HCT116 (cell line): ENCODE measurements at regions not wholly inside any gene's neighbourhood (a gene's known extent, or its start where the extent isn't known, plus 50 kb on each side); places are given as distances from the start of the nearest gene placed in this dataset.

Source experiments
- ATAC-seq: fragments of 200-7000 bp; cut with Tn5 transposase; 2 replicates; pipeline ENCODE4 v1.9.1; 2020; ENCODE audit warnings: mild to moderate bottlenecking, moderate library complexity
- BruUV-seq: library from RNA; stranded (reverse); fragments of 400-500 nt; replicated peaks from 2 replicates; lab custom pipeline; 2021; lab: Mats Ljungman, UMichigan
- CTCF ChIA-PET: fragments of 300-600 bp; sonication (Branson Sonifier 250); formaldehyde crosslinking; loops from one replicate; lab custom pipeline; 2021; ENCODE audit warnings: antibody characterized with exemption; lab: Charles Lee
- POLR2A ChIA-PET: fragments of 300-600, 350-600 bp; sonication (Branson Sonifier 250); formaldehyde crosslinking; loops from one replicate; lab custom pipeline; 2021; ENCODE audit warnings: antibody characterized with exemption; lab: Charles Lee
- RAD21 ChIA-PET, 2 experiments: fragments of 300-600 bp; sonication (Branson Sonifier 250); formaldehyde crosslinking; loops; one replicate each; lab custom pipeline; 2023; ENCODE audit warnings: low total read pairs in 2 of 2; ENCODE audit not compliant: uncharacterized antibody in 2 of 2, unreplicated experiment in 2 of 2, low non-redundant PET in 1 of 2; lab: Charles Lee
- DNase-seq: peaks from one replicate; pipeline ENCODE4 v3.0.0-alpha.2; 2010; ENCODE audit warnings: low read depth, low spot score
- H2AFZ ChIP-seq: fragments of 200-600 bp; shearing (Covaris generic), sonication (generic); 2 replicates; pipeline ENCODE4 v1.6.1; 2017; ENCODE audit warnings: low read depth, mixed run types, mixed read lengths, antibody characterized with exemption, low read length; ENCODE audit not compliant: poor library complexity, severe bottlenecking
- H3K27ac ChIP-seq: 2 replicates; pipeline ENCODE4 v1.5.1; 2012; ENCODE audit warnings: low read depth, low read length
- H3K27me3 ChIP-seq: fragments of 200-600 bp; sonication (generic); 2 replicates; pipeline ENCODE4 v1.6.1; 2016; ENCODE audit warnings: mixed run types, low read length, mixed read lengths; ENCODE audit not compliant: insufficient read depth
- H3K36me3 ChIP-seq, 2 experiments: fragments of 200-500 bp in 1 of 2; fragments of 200-600 bp in 1 of 2; sonication (Bioruptor generic) in 1 of 2; sonication (generic) in 1 of 2; 2 replicates each; pipeline versions ENCODE4 v1.5.1 to v1.6.1; 2014 to 2016; ENCODE audit warnings: low read length in 2 of 2, inconsistent platforms in 1 of 2, mixed read lengths in 1 of 2, mixed run types in 1 of 2; ENCODE audit not compliant: insufficient read depth in 2 of 2, control insufficient read depth in 1 of 2
- H3K4me1 ChIP-seq, 2 experiments: fragments of 200-600 bp in 1 of 2; sonication (generic) in 1 of 2; 2 replicates each; pipeline versions ENCODE4 v1.5.1 to v1.6.1; 2012 to 2017; ENCODE audit warnings: low read length in 2 of 2, inconsistent platforms in 1 of 2, mild to moderate bottlenecking in 1 of 2, mixed read lengths in 1 of 2, mixed run types in 1 of 2, moderate library complexity in 1 of 2; ENCODE audit not compliant: insufficient read depth in 2 of 2, control insufficient read depth in 1 of 2
- H3K4me2 ChIP-seq: fragments of 200-600 bp; sonication (generic); 2 replicates; pipeline ENCODE4 v1.6.1; 2017; ENCODE audit warnings: mixed run types, low read length, mixed read lengths
- H3K4me3 ChIP-seq, 2 experiments: fragments of 200-600 bp in 1 of 2; sonication (generic) in 1 of 2; replicated peaks in 1 of 2; 2 replicates each; pipeline ENCODE4 v1.5.1; 2011 to 2016; ENCODE audit warnings: low read length in 2 of 2, control low read depth in 1 of 2, low read depth in 1 of 2, mild to moderate bottlenecking in 1 of 2, mixed read lengths in 1 of 2, mixed run types in 1 of 2
- H3K79me2 ChIP-seq: fragments of 200-600 bp; sonication (generic); 2 replicates; pipeline ENCODE4 v1.6.1; 2017; ENCODE audit warnings: mild to moderate bottlenecking, mixed run types, low read length, moderate library complexity, mixed read lengths; ENCODE audit not compliant: insufficient read depth
- H3K9ac ChIP-seq: fragments of 200-600 bp; sonication (generic); 2 replicates; pipeline ENCODE4 v1.6.1; 2016; ENCODE audit warnings: low read length, mixed read lengths
- H3K9me2 ChIP-seq: fragments of 200-600 bp; sonication (generic), shearing (Covaris generic); 2 replicates; pipeline ENCODE4 v1.6.1; 2017; ENCODE audit warnings: mixed run types, mild to moderate bottlenecking, moderate library complexity; ENCODE audit not compliant: insufficient read depth
- H3K9me3 ChIP-seq, 2 experiments: fragments of 200-500 bp in 1 of 2; fragments of 200-600 bp in 1 of 2; sonication (Bioruptor generic) in 1 of 2; sonication (generic) in 1 of 2; 2 replicates each; pipeline ENCODE4 v1.6.1; 2014 to 2017; ENCODE audit warnings: low read length in 2 of 2, mixed read lengths in 2 of 2, inconsistent platforms in 1 of 2, low read depth in 1 of 2, mild to moderate bottlenecking in 1 of 2, mixed run types in 1 of 2, moderate library complexity in 1 of 2; ENCODE audit not compliant: control insufficient read depth in 1 of 2, insufficient read depth in 1 of 2
- H4K20me1 ChIP-seq: fragments of 200-600 bp; sonication (generic), shearing (Covaris generic); 2 replicates; pipeline ENCODE4 v1.6.1; 2017; ENCODE audit warnings: mixed run types, mild to moderate bottlenecking, moderate library complexity; ENCODE audit not compliant: insufficient read depth
- CBX3 ChIP-seq: IDR thresholded peaks from 2 replicates; pipeline ENCODE4 v1.6.1; 2012; ENCODE audit warnings: low read depth
- CTCF ChIP-seq, 3 experiments: fragments of 200-600 bp in 1 of 3; sonication (generic) in 1 of 3; IDR thresholded peaks in 2 of 3; conservative IDR thresholded peaks in 1 of 3; 2 replicates each; pipeline ENCODE4 v1.5.1; 2012 to 2017; ENCODE audit warnings: low read depth in 2 of 3, low read length in 2 of 3, antibody characterized with exemption in 1 of 3, borderline replicate concordance in 1 of 3, control low read depth in 1 of 3, mild to moderate bottlenecking in 1 of 3, mixed read lengths in 1 of 3, mixed run types in 1 of 3, moderate library complexity in 1 of 3; ENCODE audit not compliant: insufficient read depth in 1 of 3
- EGR1 ChIP-seq: IDR thresholded peaks from 2 replicates; pipeline ENCODE4 v1.6.1; 2012; ENCODE audit warnings: low read depth
- ELF1 ChIP-seq: IDR thresholded peaks from 2 replicates; pipeline ENCODE4 v1.6.1; 2012; ENCODE audit warnings: low read depth, borderline replicate concordance
- EZH2 ChIP-seq: fragments of 200-600 bp; sonication (generic); IDR thresholded peaks from 2 replicates; pipeline ENCODE4 v1.6.1; 2017; ENCODE audit warnings: antibody characterized with exemption, mixed run types
- FOSL1 ChIP-seq: IDR thresholded peaks from 2 replicates; pipeline ENCODE4 v1.6.1; 2012; ENCODE audit warnings: low read depth
- REST ChIP-seq: IDR thresholded peaks from 2 replicates; pipeline ENCODE4 v1.6.1; 2012; ENCODE audit warnings: low read depth
- SP1 ChIP-seq: IDR thresholded peaks from 2 replicates; pipeline ENCODE4 v1.6.1; 2012; ENCODE audit warnings: low read depth
- YY1 ChIP-seq: IDR thresholded peaks from 2 replicates; pipeline ENCODE4 v1.6.1; 2011; ENCODE audit warnings: low read length, low read depth, moderate library complexity, mild to moderate bottlenecking; ENCODE audit not compliant: insufficient replicate concordance; ENCODE audit errors: extremely low read depth
- ZBTB33 ChIP-seq: IDR thresholded peaks from 2 replicates; pipeline ENCODE4 v1.6.1; 2011; ENCODE audit warnings: mild to moderate bottlenecking, low read length, moderate library complexity; ENCODE audit not compliant: insufficient replicate concordance; ENCODE audit errors: extremely low read depth
- ZFX ChIP-seq: fragments of 450-650 bp; IDR thresholded peaks from 2 replicates; pipeline ENCODE4 v1.6.1; 2017
- intact Hi-C: fragments of 100-400 bp; cut with micrococcal nuclease; formaldehyde crosslinking; loops from 2 replicates; pipeline ENCODE4 v1.10.0; 2022

- no peak for TF ChIP-seq EZH2
- TF ChIP-seq ZBTB33 = no peak
- no peak for TF ChIP-seq ZFX
- TF ChIP-seq CBX3 = no peak
- no peak for TF ChIP-seq SP1
Measured at GRCh38 chr3:72241525-72241924, 456.6 kb upstream of the PROK2 start (continued).

GRCh38 chr3:72240531-72240930, 455.6 kb upstream of the PROK2 start:
- no peaks in the 10 kb centered on the region for H3K4me1 ChIP-seq
- H3K9me2 ChIP-seq = no peaks in the 10 kb centered on the region
- ChIA-PET CTCF (no interaction called here), RAD21 (no interaction called here), POLR2A (no interaction called here)
- H4K20me1 ChIP-seq = no peaks in the 10 kb centered on the region
- no peak overlapping the region for H3K27ac ChIP-seq
- DNase-seq (no peak), ATAC-seq (no peak)
- no peaks in the 10 kb centered on the region for H3K36me3 ChIP-seq
- no peaks in the 10 kb centered on the region for H3K9me3 ChIP-seq
- no TSS peak for BruUV-seq
- H3K27me3 ChIP-seq = peaks cover 15% of the 10 kb centered on the region; the same call in 1 of the 2 replicates
- H2AFZ ChIP-seq = no peak overlapping the region
- H3K4me3 ChIP-seq = no peak overlapping the region
- no peak overlapping the region for H3K4me2 ChIP-seq
- H3K79me2 ChIP-seq = no peaks in the 10 kb centered on the region
- intact Hi-C loops = no loop called here
- no peak overlapping the region for H3K9ac ChIP-seq
- TF ChIP-seq CTCF (IDR thresholded peaks at IDR 0.05 in 2 of 3, conservative IDR thresholded peaks at IDR 0.05 in 1 of 3; ENCODE audit: borderline replicate concordance in 1 of 3, insufficient read depth in 1 of 3, low read depth in 2 of 3, low read length in 2 of 3) (no peak), YY1 (no peak), EGR1 (no peak), REST (no peak), ELF1 (no peak), FOSL1 (no peak), ZFX (no peak), CBX3 (no peak)
